ENCODE measurements at regions not wholly inside any gene's neighbourhood (a gene's known extent, or its start where the extent isn't known, plus 50 kb on each side); places are given as distances from the start of the nearest gene placed in this dataset.

DNA sequence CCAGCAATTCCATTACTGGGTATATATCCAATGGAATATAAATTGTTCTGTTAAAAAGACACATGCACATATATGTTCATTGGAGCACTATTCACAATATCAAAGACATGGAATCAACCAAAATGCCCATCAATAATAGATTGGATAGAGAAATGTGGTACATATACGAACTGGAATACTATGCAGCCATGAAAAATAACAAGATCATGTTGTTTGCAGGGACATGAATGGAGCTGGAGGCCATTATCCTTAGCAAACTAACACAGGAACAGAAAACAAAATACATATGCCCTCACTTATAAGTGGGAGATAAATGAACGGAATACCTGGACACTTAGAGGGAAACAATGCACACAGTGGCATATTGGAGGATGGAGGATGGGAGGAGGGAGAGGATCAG, 355.8 kb downstream of the CCDC85A start:
- 79 to 91% (median 84%) methylated on average over 2 of the region's 2 CpGs for WGBS, 3 donors
- intact Hi-C loops (cut with DNase I), result no loop called here

DNA sequence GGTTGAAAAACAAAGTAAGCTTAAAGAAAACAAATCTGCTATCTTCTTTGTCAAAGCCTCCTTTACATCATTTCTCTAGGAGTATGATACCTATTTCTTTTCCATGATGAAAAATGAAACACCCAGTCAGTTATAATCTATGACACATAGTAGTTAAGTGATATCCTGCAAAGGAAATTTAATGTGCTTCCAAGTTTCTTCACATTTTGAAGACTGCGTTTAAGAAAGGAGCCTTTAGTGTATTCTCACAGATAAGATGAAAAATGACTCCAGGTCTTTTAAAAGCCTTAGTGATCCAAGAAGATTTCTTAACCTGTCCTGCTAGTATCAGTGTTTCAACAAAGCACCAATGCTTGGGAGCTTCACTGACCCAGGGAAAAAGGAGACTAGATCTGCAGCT, 356.7 kb downstream of the CCDC85A start:
- no peak overlapping the region for H3K4me3 ChIP-seq
- H3K9me3 ChIP-seq, result no peaks in the 10 kb centered on the region
- no peak for TF ChIP-seq EP300 (IDR thresholded peaks at IDR 0.05)
- TF ChIP-seq, protein P1, sequence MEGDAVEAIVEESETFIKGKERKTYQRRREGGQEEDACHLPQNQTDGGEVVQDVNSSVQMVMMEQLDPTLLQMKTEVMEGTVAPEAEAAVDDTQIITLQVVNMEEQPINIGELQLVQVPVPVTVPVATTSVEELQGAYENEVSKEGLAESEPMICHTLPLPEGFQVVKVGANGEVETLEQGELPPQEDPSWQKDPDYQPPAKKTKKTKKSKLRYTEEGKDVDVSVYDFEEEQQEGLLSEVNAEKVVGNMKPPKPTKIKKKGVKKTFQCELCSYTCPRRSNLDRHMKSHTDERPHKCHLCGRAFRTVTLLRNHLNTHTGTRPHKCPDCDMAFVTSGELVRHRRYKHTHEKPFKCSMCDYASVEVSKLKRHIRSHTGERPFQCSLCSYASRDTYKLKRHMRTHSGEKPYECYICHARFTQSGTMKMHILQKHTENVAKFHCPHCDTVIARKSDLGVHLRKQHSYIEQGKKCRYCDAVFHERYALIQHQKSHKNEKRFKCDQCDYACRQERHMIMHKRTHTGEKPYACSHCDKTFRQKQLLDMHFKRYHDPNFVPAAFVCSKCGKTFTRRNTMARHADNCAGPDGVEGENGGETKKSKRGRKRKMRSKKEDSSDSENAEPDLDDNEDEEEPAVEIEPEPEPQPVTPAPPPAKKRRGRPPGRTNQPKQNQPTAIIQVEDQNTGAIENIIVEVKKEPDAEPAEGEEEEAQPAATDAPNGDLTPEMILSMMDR (IDR thresholded peaks at IDR 0.05), result no peak
- DNase-seq, result no peak
- no peak overlapping the region for H3K27ac ChIP-seq
- no peaks in the 10 kb centered on the region for H3K4me1 ChIP-seq (ENCODE audit: insufficient read depth)
- H3K36me3 ChIP-seq, result no peaks in the 10 kb centered on the region
- no peaks in the 10 kb centered on the region for H3K27me3 ChIP-seq
- intact Hi-C loops (cut with DNase I), result no loop called here
- 5 to 14% (median 8%) methylated on average over 1 of the region's 1 CpG for WGBS, 3 donors

More for the DNA sequence above, 355.8 kb downstream of the CCDC85A start:
- Histone ChIP-seq H3K4me3 (no peak overlapping the region), H3K27ac (no peak overlapping the region), H3K4me1 (ENCODE audit: insufficient read depth) (no peaks in the 10 kb centered on the region), H3K36me3 (no peaks in the 10 kb centered on the region), H3K27me3 (no peaks in the 10 kb centered on the region), H3K9me3 (no peaks in the 10 kb centered on the region)
- DNase-seq, result no peak
- TF ChIP-seq, protein P1 (IDR thresholded peaks at IDR 0.05), result no peak
- TF ChIP-seq POLR2A (IDR thresholded peaks at IDR 0.05) (no peak), EP300 (IDR thresholded peaks at IDR 0.05) (no peak)

DNA sequence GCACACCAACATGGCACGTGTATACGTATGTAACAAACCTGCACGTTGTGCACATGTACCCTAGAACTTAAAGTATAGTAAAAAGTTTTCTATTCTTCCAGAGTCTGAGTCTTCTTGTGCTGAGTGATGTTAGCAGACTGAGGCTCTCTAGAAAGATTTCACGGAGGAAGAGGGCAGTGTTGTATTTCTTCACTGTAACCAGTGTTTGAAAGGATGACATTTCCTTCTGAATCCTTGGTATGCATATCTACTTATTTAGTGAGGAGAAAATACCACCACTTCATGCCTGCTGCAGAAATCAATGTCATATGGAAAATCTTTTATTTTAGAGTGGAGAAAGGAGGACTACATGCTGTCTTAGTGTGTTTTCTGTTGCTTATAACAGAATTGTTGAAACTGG, 357.1 kb downstream of the CCDC85A start:
- Histone ChIP-seq H3K4me3 (no peak overlapping the region), H3K27ac (no peak overlapping the region), H3K9me3 (no peaks in the 10 kb centered on the region), H3K27me3 (no peaks in the 10 kb centered on the region), H3K4me1 (ENCODE audit: insufficient read depth) (no peaks in the 10 kb centered on the region), H3K36me3 (no peaks in the 10 kb centered on the region)
- 11 to 32% (median 13%) methylated on average over 4 of the region's 4 CpGs for WGBS, 3 donors
- TF ChIP-seq, protein P1 (IDR thresholded peaks at IDR 0.05), result no peak
- TF ChIP-seq POLR2A (IDR thresholded peaks at IDR 0.05) (no peak), EP300 (IDR thresholded peaks at IDR 0.05) (no peak)
- DNase-seq, result no peak
- intact Hi-C loops (cut with DNase I), result no loop called here

DNA sequence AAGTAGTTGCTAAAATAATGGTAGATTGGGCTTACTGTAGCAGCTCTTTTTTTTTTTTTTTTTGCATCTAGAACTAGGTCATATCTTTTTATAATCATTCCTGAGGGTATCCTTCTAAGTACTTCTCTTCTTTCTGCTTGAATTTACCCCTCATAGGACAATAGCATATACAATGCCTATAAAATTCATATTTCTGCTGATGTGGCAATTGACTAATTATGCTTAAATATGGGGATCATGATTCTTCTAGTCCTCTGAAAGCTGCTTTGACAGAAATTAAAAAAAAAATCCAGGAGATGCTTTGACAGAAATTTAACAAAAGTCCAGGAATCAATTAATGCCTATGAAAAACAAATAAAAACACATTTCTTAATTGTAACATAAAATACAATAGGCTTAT, 358.4 kb downstream of the CCDC85A start:
- no peaks in the 10 kb centered on the region for H3K4me1 ChIP-seq (ENCODE audit: insufficient read depth)
- H3K9me3 ChIP-seq, result no peaks in the 10 kb centered on the region
- no peaks in the 10 kb centered on the region for H3K27me3 ChIP-seq
- intact Hi-C loops (cut with DNase I), result no loop called here
- DNase-seq, result no peak
- no peak for TF ChIP-seq EP300 (IDR thresholded peaks at IDR 0.05)
- TF ChIP-seq, protein P1 (IDR thresholded peaks at IDR 0.05), result no peak
- TF ChIP-seq POLR2A (IDR thresholded peaks at IDR 0.05), result no peak
- no peak overlapping the region for H3K4me3 ChIP-seq
- no peak overlapping the region for H3K27ac ChIP-seq
- H3K36me3 ChIP-seq, result no peaks in the 10 kb centered on the region

DNA sequence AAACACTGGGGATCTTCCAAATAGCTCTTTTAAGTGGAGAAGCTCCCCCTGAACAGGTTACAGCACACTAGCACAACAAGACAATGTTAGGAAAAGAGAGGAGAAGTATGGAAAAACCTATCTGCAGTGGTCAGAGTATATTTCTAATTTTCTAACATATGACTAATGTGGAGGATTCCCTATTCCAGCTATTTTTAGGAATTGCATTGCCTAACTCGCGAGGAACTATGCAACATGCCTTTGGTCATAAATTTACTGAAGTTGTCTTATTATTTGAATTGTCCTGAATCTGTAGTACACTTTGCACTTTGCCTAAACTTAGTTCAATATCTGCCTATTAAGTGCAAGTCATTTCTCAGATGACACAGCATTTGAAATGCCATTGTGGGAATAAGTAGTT, 381.4 kb downstream of the CCDC85A start:
- intact Hi-C loops (cut with DNase I), result no loop called here
- 51 to 60% (median 59%) methylated on average over 2 of the region's 2 CpGs for WGBS, 3 donors

More for the DNA sequence above, 381.4 kb downstream of the CCDC85A start:
- no peak for DNase-seq
- H3K36me3 ChIP-seq, result no peaks in the 10 kb centered on the region
- TF ChIP-seq POLR2A (IDR thresholded peaks at IDR 0.05) (no peak), EP300 (IDR thresholded peaks at IDR 0.05) (no peak)
- TF ChIP-seq, protein P1 (IDR thresholded peaks at IDR 0.05), result no peak
- H3K27ac ChIP-seq, result no peak overlapping the region
- H3K4me3 ChIP-seq, result no peak overlapping the region
- no peaks in the 10 kb centered on the region for H3K27me3 ChIP-seq
- no peaks in the 10 kb centered on the region for H3K9me3 ChIP-seq
- no peaks in the 10 kb centered on the region for H3K4me1 ChIP-seq (ENCODE audit: insufficient read depth)

All from ovary (tissue), 7 donors.